GM18499 (cell line): ENCODE measurements at regions not wholly inside any gene's neighbourhood (a gene's known extent, or its start where the extent isn't known, plus 50 kb on each side); places are given as distances from the start of the nearest gene placed in this dataset.

Experiments
- ATAC-seq: cut with Tn5 transposase; IDR thresholded peaks from one replicate; pipeline ENCODE4 v1.9.1; 2021; ENCODE audit warnings: moderate number of reproducible peaks; ENCODE audit not compliant: insufficient read depth, unreplicated experiment

DNA sequence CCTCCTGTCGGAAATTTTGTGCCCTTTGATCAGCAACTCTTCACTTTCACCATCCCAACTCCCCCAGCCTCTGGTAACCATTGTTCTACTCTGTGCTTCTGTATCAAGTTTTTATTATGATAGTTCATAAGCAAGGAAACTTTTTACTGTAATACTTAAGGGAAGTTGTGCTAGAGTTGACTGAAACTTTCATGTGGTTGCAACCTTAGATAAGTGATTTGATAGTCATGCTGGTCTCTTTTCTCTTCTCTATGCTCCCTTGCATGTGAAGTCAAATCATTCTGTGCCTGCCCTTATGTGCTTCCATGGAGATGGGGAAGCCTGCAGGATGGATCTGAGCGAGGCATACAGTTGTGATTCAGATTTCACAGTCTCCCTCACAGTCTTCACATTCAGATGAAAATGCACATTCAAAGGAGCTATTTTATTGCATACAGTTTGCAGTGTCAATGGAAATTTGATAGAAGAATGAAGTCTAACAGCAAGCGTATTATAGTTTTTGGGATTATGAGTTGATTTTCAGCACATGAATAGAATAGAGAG lies 1428.3 kb upstream of the TENM3 start:
- no peak for ATAC-seq

DNA sequence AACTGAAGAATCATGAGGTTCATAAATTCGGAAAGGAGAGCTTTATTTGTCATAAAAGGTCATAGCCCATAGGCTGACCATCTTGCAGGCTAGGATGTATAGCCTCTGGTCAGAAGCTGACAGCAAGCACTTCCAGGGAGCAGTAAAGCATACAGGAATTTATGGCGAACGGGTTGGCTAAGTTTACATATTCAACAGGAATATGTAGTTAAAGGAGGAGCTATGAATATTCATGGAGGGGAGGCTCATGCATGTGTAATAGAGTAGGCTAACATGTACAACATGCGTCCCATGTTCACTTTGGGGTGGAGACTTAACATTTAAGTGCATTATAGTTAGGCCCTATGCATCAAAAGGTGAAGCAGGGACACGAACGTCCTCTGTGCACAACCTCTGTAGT lies 1425.7 kb upstream of the TENM3 start:
- no peak for ATAC-seq

DNA sequence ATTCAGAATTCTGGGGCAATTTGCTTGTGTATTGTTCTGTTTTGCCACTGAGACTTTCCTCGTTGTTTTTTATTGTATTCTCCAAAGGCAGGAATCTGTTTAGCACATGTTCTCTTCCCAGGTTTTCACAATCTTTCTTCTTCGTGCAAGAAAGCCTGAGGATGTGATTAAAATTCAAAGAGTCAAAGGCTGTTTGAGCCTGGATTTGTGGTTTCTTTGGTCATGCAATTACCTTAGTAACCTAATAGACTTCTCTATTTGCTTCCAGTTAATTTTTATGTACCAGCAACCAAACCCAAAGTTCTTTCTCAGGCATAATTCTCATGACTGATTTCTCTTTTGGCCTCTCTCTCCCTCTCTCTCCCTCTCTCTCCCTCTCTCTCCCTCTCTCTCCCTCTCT lies 1420.1 kb upstream of the TENM3 start:
- no peak for ATAC-seq

DNA sequence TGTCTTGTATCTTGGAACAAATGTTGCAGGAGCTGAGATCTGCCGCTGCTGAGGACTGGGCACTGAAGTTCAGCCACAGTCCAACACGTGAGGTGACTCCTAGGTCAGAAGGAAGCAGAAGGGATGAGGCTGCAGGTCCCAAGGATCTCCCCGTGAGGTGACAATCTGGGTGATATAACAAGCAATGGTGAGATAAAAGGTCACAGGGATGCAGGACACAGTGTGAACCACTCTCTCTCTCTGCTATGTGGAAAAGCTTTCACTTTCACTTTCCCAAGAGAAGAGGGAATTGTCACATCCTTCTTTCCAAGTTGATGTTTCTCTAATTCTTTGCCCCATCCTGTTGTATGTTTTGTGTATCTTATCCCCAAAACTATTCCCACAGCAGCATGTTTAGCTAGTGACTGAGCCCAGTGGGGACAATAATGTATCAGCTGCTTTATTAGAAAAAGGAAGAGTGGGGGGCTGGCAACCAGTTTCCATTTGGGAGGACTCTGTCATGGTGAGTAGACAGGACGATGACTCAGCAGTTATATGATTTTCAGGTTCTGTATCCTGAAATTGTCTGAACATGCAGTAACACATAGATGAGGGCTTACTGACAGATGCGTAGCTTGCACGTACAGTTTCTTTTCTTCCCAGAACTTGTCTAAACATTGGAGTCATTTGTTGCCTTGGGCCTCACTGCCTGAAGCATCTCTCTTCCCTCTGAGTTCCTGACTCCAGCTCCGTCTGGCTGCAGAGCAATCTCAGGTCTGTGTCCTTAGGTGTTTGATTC lies 1415.8 kb upstream of the TENM3 start:
- no peak for ATAC-seq

DNA sequence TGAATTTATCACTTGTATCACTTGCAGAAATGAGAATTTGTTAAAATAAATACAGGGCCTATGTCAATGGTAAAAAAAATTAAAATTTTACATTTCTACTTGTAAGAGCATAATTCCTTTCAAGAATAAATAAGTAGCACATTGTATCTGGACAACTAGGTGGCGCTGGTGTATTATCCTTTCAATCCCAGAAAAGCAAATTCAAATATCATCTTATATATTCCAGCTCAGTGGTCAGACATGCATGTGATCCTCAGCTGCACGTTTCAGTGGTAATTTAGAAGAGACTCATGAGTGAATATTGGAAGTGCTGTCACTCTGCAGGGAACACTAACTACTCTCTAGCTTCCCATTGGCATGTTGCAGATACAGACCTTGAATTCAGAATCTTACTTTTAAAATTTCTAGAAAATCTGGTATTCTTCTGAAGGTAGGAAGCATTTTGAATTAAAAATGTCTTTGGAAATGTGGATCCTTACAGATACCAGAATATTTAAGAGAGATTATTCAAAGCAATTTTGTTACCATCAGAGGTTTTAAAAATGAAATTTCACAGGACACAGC lies 1414.7 kb upstream of the TENM3 start:
- no peak for ATAC-seq

DNA sequence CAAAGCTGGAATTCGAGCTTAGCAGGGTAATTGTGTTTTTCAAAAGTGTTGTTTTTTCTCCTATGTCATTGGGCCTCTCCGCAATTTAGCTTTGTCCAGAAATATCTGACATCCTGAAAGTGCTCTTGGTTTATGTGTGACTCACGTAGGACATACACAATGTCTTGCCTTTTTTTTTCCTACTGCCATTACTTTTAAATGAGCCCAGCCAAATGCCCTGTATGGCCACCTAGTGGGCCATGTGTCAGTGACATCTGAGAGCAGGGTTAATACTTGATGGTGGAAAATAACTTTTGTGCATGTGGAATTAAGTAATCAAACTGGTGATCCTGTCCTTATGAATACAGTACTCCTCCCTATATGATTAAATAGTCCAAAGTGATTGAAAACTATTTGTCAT lies 1411.1 kb upstream of the TENM3 start:
- no peak for ATAC-seq

DNA sequence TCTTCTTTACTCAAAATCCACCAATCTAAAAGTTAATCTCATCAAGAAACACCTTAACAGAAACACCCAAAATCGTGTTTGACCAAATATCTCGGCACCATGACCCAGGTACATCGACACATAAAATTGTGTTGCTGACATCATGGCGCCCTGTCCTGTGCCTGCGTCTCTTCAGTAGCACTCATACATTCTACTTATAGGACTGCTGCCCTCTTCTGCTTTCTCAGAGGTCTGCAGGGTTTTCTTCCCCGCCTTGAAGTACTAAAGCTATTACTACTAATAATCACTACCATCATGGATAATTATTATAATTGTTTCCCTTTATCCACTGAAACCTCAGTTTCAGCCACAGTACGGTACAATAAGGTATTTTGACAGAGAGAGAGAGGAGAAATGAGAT lies 1403.1 kb upstream of the TENM3 start:
- ATAC-seq = no peak

DNA sequence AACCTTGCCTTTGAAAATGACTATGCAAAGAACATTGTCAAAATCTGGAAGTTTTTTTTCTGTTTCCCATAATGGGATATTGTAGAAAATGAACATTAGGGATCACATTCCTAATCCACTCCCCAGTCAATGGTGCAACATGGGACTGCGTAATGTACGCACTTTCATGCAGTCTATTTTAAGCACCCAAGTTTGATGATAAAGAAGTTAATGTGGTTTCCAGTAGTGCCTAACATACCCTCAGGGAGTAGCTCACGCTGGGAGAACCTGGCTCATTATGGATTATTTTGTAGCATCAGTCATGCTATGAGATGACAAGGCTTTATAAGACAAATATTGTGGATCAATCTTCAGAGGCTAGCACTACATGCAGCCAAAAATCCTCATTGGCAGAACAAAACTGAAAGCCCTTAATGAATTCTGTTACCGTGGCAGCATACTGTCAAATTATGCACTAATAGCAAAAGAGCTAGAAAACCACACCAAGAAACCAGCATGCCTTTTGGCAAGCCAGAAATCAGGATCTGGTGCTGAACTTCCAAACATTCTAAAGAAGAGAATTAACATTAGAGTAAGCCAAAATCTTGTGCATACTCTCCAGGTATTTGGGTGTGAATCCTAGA lies 1392.8 kb upstream of the TENM3 start:
- no peak for ATAC-seq

DNA sequence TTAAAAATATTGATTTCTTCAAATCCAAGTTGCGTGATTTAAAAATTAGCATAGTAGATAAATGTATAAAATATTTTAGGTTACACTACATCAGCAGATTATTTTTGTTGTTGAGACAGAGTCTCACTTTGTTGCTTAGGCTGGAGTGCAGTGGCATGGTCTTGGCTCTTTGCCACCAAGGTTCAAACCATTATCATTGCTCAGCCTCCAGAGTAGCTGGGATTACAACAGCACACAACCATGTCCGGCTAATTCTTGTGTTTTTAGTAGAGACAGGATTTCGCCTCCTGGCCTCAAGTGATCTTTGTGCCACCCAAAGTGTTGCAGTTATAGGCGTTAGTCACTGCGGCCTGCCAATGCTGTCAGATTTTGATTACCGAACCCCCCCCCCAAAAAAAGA lies 1390.5 kb upstream of the TENM3 start:
- ATAC-seq = no peak

DNA sequence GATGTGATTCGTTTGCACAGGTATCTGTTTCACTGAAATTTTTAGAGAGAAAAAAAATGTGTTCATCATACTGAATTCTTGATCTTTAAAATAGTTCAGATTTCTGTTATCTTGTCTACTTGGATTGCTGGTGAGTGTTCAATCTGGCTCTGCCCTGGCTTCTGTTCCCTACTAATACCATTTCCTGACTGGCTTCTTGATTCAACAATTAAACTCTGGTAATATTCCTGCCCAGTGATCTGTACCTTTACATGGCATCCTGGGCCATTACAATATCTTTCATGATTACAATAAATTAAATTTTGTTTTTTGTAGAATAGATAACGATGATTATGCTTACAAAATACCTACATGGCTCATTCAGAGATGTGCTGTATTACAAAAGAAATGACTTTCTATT lies 1388.0 kb upstream of the TENM3 start:
- ATAC-seq = no peak

DNA sequence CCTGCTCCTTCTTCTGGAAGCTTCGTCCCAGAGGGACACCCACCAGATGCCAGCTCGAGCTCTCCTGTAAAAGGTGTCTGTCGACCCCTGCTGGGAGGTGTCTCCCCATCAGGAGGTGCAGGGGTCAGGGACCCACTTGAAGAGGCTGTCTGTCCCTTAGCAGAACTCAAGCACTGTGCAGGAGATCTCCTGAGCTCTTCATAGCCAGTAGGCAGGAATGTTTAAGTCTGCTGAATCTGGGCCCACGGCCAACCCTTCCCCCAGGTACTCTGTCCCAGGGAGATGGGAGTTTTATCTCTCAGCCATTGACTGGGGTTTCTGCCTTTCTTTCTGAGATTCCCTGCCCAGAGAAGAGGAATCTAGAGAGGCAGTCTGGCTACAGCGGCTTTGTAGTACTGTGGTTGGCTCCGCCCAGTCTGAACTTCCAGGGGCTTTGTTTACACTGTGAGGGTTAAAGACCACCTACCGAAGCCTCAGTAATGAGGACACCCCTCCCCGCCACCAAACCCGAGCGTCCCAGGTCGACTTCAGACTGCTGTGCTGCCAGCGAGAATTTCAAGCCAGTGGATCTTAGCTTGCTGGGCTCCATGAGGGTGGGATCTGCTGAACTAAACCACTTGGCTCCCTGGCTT lies 1383.0 kb upstream of the TENM3 start:
- no peak for ATAC-seq

DNA sequence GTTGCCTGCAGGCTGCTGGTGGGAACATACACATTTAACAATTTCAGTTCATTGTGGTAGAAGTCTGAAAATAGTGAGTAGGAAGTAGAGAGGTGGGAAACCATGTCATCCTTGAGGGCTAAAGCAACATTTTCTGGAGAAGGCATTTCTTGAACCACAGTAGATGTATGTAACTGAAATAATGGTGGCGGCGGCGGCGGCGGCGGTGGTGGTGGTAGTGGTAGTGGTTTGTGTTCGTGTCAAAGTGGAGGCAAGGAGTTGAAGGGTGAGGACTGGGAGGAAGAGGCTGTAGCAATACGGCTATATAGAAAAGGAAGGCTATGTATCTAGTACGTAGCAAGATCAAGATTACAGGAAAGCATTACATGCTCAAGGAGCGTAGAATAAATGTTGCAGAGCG lies 1381.6 kb upstream of the TENM3 start:
- no peak for ATAC-seq

DNA sequence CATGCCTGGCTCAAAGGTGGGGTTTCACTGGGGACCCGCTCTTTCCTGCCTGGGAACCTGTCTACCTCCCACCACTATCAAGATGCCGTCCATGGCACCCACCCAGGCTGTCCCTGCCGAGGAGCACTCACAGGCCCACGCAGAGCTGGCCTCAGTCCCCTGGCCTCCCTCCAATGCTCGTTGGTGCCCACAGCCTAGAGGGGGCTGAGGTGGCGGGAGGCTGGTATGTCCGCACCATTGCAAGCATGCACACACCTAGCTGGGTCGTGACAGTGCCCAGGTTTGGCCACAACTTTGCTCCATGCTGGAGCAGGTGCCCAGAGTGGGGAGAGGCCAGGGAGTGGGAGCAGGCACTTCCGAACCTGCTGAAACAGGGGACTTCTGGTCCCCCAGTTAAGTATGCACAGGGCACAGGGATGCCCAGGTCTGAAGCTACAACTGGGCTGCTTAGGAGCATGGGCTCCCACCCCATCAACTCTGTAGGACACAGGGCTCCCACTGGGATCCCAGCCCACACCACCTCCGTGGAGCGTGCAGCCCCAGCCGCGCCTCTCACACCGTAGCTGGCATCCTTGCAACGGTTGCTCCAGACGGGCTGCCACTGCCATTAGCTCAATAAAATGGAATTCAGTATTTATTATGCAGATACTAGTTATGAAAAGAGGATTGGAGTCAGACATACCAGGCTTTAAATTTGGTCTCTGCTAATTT lies 1376.1 kb upstream of the TENM3 start:
- ATAC-seq = no peak

DNA sequence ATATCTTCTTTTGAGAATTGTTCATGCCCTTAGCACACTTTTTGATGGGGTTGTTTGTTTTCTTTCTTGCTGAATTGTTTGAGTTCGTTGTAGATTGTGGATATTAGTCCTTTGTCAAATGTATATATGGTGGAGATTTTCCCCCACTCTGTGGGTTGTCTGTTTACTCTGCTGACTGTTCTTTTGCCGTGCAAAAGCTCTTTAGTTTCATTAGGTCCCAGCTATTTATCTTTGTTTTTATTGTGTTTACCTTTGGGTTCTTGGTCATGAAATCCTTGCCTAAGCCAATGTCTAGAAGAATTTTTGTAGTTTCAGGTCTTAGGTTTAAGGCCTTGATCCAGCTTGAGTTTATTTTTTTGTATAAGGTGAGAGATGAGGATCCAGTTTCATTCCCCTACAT lies 1372.6 kb upstream of the TENM3 start:
- no peak for ATAC-seq

DNA sequence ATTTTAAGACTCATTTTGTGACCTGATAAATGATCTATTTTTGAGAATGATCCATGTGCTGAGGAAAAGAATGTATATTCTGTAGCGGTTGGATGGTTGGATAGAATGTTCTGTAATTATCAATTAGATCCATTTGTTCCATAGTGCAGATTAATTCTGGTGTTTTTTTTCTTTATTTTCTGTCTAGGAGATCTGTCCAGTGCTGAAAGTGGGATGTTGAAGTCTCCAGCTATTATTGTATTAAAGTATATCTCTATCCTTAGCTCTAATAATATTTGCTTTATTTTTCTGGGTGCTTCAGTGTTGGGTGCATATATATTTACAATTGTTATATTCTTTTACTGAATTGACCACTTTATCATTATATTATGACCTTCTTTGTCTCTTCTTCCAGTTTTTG lies 1344.9 kb upstream of the TENM3 start:
- ATAC-seq = no peak

DNA sequence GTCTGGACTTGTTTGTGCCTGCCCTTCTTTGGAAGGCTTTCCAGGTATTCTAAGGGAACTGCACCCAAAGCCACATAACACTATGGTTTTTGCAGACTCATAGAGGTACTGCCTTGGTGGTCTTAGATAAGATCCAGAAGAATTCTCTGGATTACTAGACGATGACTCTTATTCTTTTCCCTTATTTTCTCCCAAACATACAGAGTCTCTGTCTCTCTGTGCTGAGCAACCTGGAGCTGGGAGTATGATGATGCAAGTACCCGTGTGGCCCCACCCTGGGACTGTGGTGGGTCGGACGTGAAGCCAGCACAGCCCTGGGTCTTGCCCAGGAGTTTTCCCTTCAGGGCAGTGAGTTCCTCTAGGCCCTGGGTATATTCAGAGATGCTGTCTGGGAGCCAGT lies 1342.4 kb upstream of the TENM3 start:
- ATAC-seq = no peak

DNA sequence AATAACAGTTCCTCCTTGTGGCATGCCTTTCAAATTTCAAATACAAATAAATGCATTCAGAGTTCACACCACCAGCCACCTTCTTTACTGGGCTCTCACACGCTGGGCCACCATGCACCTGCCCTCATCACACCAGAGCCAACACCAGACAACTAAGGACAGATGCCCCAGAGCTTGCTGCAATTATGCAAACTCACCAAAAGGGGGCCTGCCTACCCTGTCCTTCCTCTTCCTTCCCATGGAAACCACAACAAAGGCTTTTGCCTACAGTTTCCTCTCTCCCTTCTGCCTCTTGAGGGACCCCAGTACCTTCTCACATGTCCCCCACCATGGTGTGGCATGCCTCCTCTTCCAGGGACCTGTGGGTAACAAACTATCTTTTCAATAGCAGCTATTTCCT lies 1333.9 kb upstream of the TENM3 start:
- ATAC-seq = no peak

DNA sequence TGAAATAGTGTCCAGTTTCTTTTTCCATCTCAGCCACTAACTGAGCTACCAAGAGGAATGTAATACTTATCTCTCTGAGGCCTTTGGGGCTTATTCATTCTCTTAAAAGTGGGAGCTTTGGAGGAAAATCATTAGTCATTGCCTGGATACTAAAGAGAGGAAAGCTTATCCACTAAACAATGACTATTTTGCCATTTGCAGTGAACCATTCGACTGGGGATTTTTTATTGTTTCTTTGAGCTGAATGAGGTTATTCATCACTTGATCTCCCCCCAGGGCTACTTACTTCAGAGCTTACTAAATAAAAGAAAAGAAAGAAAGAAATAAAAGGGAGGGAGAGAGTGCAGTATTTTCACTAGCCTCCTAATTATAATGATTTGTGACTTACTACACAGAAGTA lies 1329.5 kb upstream of the TENM3 start:
- ATAC-seq = no peak

DNA sequence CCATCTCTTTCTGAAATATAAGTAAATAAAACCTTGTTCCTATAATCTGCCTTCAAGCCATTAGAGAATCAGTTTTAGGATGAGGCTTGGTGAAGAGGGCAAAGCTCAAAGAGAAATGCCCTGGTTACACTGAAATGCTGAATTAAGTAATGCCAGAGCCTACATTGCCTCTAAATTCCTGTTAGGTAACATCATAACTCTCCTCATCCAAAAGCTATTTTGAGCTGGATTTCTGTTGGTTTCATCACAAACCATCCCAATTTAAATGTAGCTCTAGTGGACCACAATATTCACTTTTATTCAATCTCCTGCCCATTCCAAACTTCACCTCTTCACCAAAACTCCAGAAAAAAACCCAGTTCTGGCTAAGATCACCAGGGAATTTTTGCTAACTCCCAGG lies 1319.7 kb upstream of the TENM3 start:
- no peak for ATAC-seq

DNA sequence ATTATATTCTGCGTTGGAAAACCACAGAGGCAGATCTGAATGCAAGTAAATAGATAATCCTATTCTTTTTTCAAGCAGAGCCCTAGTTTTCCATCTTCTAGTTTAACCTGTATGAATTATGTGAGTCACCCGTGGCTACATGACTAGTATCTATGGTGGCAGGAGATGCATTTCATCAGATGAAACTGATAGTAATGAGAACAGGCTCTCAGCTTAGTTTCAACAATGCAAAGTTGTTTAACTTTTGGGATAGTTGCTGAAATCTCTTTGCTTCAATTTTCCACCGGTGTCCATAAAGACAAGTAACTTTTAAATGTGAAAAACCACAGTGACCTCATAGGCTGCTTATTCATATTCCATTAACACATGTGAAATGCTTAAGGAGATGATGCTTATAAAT lies 1317.4 kb upstream of the TENM3 start:
- ATAC-seq = no peak

DNA sequence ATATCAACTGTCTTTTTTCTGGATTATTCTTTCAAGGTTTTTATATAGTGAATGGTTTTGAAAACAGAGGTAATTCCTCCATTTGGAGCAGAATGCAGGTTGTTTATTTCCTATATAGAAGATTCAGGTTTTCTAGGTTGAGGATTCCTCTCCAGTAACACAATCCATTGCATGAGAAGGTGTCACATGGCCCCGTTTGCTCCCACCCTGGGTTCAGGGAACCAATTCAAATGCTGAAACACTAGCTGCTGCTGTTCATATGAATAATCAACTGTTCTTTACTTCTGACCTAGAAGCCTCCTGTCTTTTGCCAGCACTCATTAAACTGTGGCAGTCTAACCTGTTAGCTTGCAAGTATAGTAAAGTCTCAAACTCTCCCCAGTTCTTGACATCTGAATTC lies 1316.9 kb upstream of the TENM3 start:
- no peak for ATAC-seq
